ENCODE measurements at regions not wholly inside any gene's neighbourhood (a gene's known extent, or its start where the extent isn't known, plus 50 kb on each side); places are given as distances from the start of the nearest gene placed in this dataset.

GRCh38 chr12:60180298-60180697, 584.5 kb downstream of the SLC16A7 start:
- ChIA-PET POLR2A (no interaction called here), CTCF (ENCODE audit: unreplicated experiment) (no interaction called here)
- Histone ChIP-seq H3K9me3 (ENCODE audit: low read length) (no peaks in the 10 kb centered on the region), H3K79me2 (ENCODE audit: insufficient read depth, low read depth, low read length) (no peaks in the 10 kb centered on the region), H4K20me1 (ENCODE audit: insufficient read depth, low read length) (no peaks in the 10 kb centered on the region), H2AFZ (ENCODE audit: low read length) (no peak overlapping the region), H3K4me3 (ENCODE audit: low read depth, low read length, poor library complexity, severe bottlenecking) (no peak overlapping the region), H3K27ac (ENCODE audit: low read depth, low read length, poor library complexity, severe bottlenecking) (no peak overlapping the region), H3K4me2 (ENCODE audit: low read length) (no peak overlapping the region), H3K36me3 (ENCODE audit: insufficient read depth, low read length) (no peaks in the 10 kb centered on the region), H3K4me1 (ENCODE audit: insufficient read depth, low read length, poor library complexity, severe bottlenecking) (no peaks in the 10 kb centered on the region), H3K9me2 (ENCODE audit: insufficient read depth, low read length) (no peaks in the 10 kb centered on the region)
- BruUV-seq (replicated peaks): no TSS peak
- TF ChIP-seq, protein P1, sequence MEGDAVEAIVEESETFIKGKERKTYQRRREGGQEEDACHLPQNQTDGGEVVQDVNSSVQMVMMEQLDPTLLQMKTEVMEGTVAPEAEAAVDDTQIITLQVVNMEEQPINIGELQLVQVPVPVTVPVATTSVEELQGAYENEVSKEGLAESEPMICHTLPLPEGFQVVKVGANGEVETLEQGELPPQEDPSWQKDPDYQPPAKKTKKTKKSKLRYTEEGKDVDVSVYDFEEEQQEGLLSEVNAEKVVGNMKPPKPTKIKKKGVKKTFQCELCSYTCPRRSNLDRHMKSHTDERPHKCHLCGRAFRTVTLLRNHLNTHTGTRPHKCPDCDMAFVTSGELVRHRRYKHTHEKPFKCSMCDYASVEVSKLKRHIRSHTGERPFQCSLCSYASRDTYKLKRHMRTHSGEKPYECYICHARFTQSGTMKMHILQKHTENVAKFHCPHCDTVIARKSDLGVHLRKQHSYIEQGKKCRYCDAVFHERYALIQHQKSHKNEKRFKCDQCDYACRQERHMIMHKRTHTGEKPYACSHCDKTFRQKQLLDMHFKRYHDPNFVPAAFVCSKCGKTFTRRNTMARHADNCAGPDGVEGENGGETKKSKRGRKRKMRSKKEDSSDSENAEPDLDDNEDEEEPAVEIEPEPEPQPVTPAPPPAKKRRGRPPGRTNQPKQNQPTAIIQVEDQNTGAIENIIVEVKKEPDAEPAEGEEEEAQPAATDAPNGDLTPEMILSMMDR (conservative IDR thresholded peaks at IDR 0.05; ENCODE audit: low read length): no peak
- TF ChIP-seq EZH2phosphoT487 (IDR thresholded peaks at IDR 0.05; ENCODE audit: borderline replicate concordance, low read depth, low read length): no peak
- intact Hi-C loops (cut with micrococcal nuclease; ENCODE audit: unreplicated experiment): no loop called here
- no peak for DNase-seq (ENCODE audit: low spot score)

- Histone ChIP-seq H3K9me2 (ENCODE audit: insufficient read depth, low read length) (no peaks in the 10 kb centered on the region), H3K4me1 (ENCODE audit: insufficient read depth, low read length, poor library complexity, severe bottlenecking) (no peaks in the 10 kb centered on the region), H4K20me1 (ENCODE audit: insufficient read depth, low read length) (no peaks in the 10 kb centered on the region), H3K9me3 (ENCODE audit: low read length) (no peaks in the 10 kb centered on the region), H3K4me3 (ENCODE audit: low read depth, low read length, poor library complexity, severe bottlenecking) (no peak overlapping the region), H3K27ac (ENCODE audit: low read depth, low read length, poor library complexity, severe bottlenecking) (no peak overlapping the region), H2AFZ (ENCODE audit: low read length) (no peak overlapping the region), H3K79me2 (ENCODE audit: insufficient read depth, low read depth, low read length) (no peaks in the 10 kb centered on the region), H3K36me3 (ENCODE audit: insufficient read depth, low read length) (no peaks in the 10 kb centered on the region), H3K4me2 (ENCODE audit: low read length) (no peak overlapping the region)
- CTCF ChIA-PET (ENCODE audit: unreplicated experiment): no interaction called here
- intact Hi-C loops (cut with micrococcal nuclease; ENCODE audit: unreplicated experiment): no loop called here
- POLR2A ChIA-PET: no interaction called here
- no peak for DNase-seq (ENCODE audit: low spot score)
- no TSS peak for BruUV-seq (replicated peaks)
- TF ChIP-seq, protein P1 (conservative IDR thresholded peaks at IDR 0.05; ENCODE audit: low read length): no peak
- TF ChIP-seq EZH2phosphoT487 (IDR thresholded peaks at IDR 0.05; ENCODE audit: borderline replicate concordance, low read depth, low read length): no peak
Observed at GRCh38 chr12:60182354-60182753, 586.5 kb downstream of the SLC16A7 start.

DNA sequence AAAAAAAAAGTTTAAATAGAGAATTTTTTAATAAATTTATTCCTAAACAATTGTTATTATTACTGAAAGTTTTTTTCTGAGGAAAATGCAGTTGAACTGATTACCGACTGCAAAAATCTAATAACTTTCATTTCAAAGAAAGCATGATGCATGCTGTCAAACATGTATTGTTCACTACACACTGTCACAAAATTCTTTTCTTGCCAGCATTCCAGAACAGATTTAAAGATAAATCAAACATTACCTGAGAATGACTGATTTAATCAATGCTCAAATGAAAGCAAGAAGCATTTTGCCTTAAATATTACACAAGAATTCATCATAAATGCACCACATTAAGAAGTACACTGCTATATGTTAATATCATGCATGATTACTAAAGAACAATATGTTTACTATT, 588.3 kb downstream of the SLC16A7 start:
- TF ChIP-seq, protein P1 (conservative IDR thresholded peaks at IDR 0.05; ENCODE audit: low read length): no peak
- TF ChIP-seq EZH2phosphoT487 (IDR thresholded peaks at IDR 0.05; ENCODE audit: borderline replicate concordance, low read depth, low read length): no peak
- POLR2A ChIA-PET: no interaction called here
- Histone ChIP-seq H3K36me3 (ENCODE audit: insufficient read depth, low read length) (no peaks in the 10 kb centered on the region), H3K9me2 (ENCODE audit: insufficient read depth, low read length) (no peaks in the 10 kb centered on the region), H3K9me3 (ENCODE audit: low read length) (no peaks in the 10 kb centered on the region), H2AFZ (ENCODE audit: low read length) (no peak overlapping the region), H4K20me1 (ENCODE audit: insufficient read depth, low read length) (no peaks in the 10 kb centered on the region), H3K4me1 (ENCODE audit: insufficient read depth, low read length, poor library complexity, severe bottlenecking) (no peaks in the 10 kb centered on the region), H3K27ac (ENCODE audit: low read depth, low read length, poor library complexity, severe bottlenecking) (no peak overlapping the region), H3K79me2 (ENCODE audit: insufficient read depth, low read depth, low read length) (no peaks in the 10 kb centered on the region), H3K4me3 (ENCODE audit: low read depth, low read length, poor library complexity, severe bottlenecking) (no peak overlapping the region), H3K4me2 (ENCODE audit: low read length) (no peak overlapping the region)
- CTCF ChIA-PET (ENCODE audit: unreplicated experiment): no interaction called here
- no TSS peak for BruUV-seq (replicated peaks)
- DNase-seq (ENCODE audit: low spot score): no peak
- intact Hi-C loops (cut with micrococcal nuclease; ENCODE audit: unreplicated experiment): no loop called here

Data from OCI-LY7 (cell line).